ENCODE measurements at regions not wholly inside any gene's neighbourhood (a gene's known extent, or its start where the extent isn't known, plus 50 kb on each side); places are given as distances from the start of the nearest gene placed in this dataset.
A peak's percentile ranks its signal among the peaks of the same experiment; 100 is the strongest.

DNA sequence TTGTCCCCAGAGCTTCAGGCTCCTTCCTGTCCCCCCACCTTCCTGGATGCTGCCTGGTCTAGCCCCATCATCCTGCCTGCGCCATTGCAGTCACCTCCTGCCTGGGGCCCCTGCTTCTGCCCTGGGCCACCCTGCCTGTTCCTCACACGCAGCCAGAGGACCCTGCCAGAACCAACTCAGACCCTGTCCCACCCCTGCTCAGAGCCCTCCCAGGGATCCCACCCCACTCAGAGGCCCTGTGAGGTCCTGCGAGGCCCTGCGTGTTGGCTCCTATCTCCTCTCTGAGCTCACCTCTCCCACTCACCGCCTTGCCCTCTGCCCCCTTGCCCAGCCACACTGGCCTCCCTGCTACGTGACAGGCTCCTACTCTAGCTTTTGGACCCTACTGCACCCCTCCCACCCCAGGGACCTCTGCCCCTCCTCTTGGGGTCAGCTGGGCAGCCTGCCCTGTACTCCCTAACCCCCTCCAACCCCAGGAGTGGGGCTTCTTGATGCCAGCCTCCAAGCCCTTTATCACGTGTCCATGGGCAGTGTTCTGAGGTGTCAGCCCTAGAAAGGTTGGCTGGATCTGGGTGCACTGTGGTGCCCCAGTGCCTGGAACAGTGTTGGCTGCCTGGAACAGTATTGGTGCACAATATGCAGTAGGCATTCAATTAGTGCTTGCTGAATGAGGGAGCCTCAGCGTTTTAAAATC lies 68.3 kb downstream of the CEBPB start:
- intact Hi-C loops (cut with micrococcal nuclease): no loop called here
- Histone ChIP-seq H3K9me3 (ENCODE audit: control insufficient read depth in 2 of 3, low read length in 3 of 3) (no peaks in the 10 kb centered on the region), H3K36me3 (ENCODE audit: control insufficient read depth in 2 of 3, insufficient read depth in 3 of 3, low read length in 3 of 3) (no peaks in the 10 kb centered on the region), H3K27ac (ENCODE audit: low read depth, low read length) (no peak overlapping the region), H3K4me1 (ENCODE audit: control insufficient read depth in 2 of 2, insufficient read depth in 2 of 2, low read length in 2 of 2) (no peaks in the 10 kb centered on the region), H3K27me3 (ENCODE audit: control insufficient read depth in 2 of 2, insufficient read depth in 2 of 2, low read length in 2 of 2) (no peaks in the 10 kb centered on the region), H3K4me3 (ENCODE audit: low read length) (no peak overlapping the region)
- POLR2A ChIA-PET: no interaction called here
- ATAC-seq (no peak), DNase-seq (no peak)
- peaks cover 0 to 1% (median 0%) of the 10 kb centered on the region in 11 donors for H3K9me3 Mint-ChIP-seq
- H3K27ac Mint-ChIP-seq: no peak overlapping the region
- no peak overlapping the region for H3K4me3 Mint-ChIP-seq
- peaks cover 0 to 11% (median 0%) of the 10 kb centered on the region in 5 donors for H3K27me3 Mint-ChIP-seq
- CTCF ChIA-PET: no interaction called here
- peaks cover 0 to 5% (median 0%) of the 10 kb centered on the region in 5 donors for H3K36me3 Mint-ChIP-seq
- H3K4me1 Mint-ChIP-seq: peaks cover 0 to 22% (median 4%) of the 10 kb centered on the region in 7 donors

DNA sequence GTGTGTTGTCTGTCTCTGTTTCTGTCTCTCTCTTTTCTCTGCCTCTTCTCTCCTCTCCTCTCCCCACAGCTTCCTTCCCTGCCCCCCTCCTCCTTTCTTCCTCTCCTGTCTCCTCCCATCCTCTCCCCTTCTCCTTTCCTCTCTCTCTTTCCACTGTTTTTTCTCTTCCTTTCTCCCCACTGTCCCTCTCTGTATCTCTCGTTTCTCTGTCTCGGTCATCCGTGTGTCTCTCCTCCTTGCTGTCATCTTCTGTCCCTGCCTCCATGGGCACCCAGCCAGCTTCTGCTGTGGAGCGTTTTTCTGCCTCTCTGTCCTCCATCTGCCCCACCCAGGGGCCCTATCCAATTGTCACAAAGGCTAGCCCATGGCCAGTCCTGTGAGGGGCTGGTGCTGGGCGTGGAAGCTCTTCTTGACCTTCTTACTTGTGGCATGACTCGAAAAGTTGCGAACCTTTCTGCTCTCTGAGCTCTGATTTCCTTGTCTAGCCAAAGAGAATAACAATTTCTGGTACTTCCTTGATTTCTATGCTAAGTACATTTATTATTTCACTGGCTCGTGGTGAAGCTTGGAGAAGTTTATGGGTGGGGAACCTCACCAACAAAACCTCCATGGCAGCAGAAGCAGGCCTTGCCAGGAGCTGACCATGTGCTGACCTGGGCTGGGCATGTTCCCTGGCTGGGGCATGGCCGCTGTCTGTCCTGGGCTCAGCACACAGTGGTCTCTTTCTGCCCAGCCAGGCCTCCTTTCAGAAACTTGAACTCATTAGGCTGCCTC lies 69.3 kb downstream of the CEBPB start:
- peaks cover 0 to 5% (median 0%) of the 10 kb centered on the region in 5 donors for H3K36me3 Mint-ChIP-seq
- no peaks in the 10 kb centered on the region for H3K9me3 ChIP-seq (ENCODE audit: control insufficient read depth in 2 of 3, low read length in 3 of 3)
- CTCF ChIA-PET: interaction anchor here (0.5 kb wide), 1 partner anchor 12 kb away, joined by 3 read pairs; no protein-coding TSS in a partner anchor
- no peak for DNase-seq
- peaks cover 0 to 1% (median 0%) of the 10 kb centered on the region in 11 donors for H3K9me3 Mint-ChIP-seq
- no peak overlapping the region for H3K4me3 ChIP-seq (ENCODE audit: low read length)
- H3K27ac ChIP-seq (ENCODE audit: low read depth, low read length): no peak overlapping the region
- H3K36me3 ChIP-seq (ENCODE audit: control insufficient read depth in 2 of 3, insufficient read depth in 3 of 3, low read length in 3 of 3): no peaks in the 10 kb centered on the region
- no peak overlapping the region for H3K4me3 Mint-ChIP-seq
- peaks cover 0 to 22% (median 4%) of the 10 kb centered on the region in 7 donors for H3K4me1 Mint-ChIP-seq
- intact Hi-C loops (cut with micrococcal nuclease): no loop called here
- no peaks in the 10 kb centered on the region for H3K4me1 ChIP-seq (ENCODE audit: control insufficient read depth in 2 of 2, insufficient read depth in 2 of 2, low read length in 2 of 2)
- H3K27ac Mint-ChIP-seq: peak overlapping the region in 2 of 9 donors; percentile 47 to 74
- H3K27me3 ChIP-seq (ENCODE audit: control insufficient read depth in 2 of 2, insufficient read depth in 2 of 2, low read length in 2 of 2): no peaks in the 10 kb centered on the region
- POLR2A ChIA-PET: no interaction called here
- peaks cover 0 to 8% (median 0%) of the 10 kb centered on the region in 5 donors for H3K27me3 Mint-ChIP-seq
- ATAC-seq: peak; percentile 58

DNA sequence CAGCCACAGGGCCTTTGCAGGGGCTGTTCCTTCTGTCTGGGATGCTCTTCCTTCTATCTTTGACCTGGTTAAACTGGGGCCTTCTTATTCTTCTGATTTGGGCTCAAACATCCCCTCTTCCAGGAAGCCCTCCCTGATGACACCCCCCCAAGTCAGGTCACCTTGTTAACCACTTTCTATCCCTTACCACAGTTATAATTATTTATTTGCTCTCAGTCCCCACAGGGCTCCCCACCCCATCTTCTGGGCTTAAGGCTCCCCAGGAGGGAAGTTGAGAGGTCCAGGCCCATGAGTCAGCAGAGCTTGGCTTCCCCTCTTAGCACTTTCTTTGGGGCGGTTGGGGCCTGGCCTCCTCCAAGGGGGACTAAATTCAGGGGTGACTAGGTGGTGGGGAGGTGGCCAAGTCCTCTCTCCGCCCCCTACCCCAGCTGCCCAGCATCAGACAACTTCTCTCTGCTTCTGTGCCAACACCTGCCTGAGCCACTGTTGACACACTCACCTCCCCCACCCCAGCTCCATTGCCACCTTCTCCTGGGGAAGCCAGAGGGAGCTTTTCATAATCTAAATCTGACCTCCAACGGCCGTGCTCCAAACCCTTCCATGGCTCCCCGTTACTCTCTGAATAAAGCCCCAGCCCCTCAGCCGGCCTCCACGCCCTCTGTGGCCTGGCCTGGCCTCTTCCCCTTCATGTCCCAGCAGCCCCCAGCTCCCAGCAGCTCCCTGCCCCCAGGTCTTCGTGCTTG lies 70.0 kb downstream of the CEBPB start:
- peaks cover 0 to 3% (median 0%) of the 10 kb centered on the region in 5 donors for H3K27me3 Mint-ChIP-seq
- no peaks in the 10 kb centered on the region for H3K36me3 ChIP-seq (ENCODE audit: control insufficient read depth in 2 of 3, insufficient read depth in 3 of 3, low read length in 3 of 3)
- H3K4me1 ChIP-seq (ENCODE audit: control insufficient read depth in 2 of 2, insufficient read depth in 2 of 2, low read length in 2 of 2): no peaks in the 10 kb centered on the region
- no peaks in the 10 kb centered on the region for H3K27me3 ChIP-seq (ENCODE audit: control insufficient read depth in 2 of 2, insufficient read depth in 2 of 2, low read length in 2 of 2)
- intact Hi-C loops (cut with micrococcal nuclease): no loop called here
- CTCF ChIA-PET: no interaction called here
- DNase-seq: no peak
- H3K27ac ChIP-seq (ENCODE audit: low read depth, low read length): no peak overlapping the region
- H3K9me3 Mint-ChIP-seq: peaks cover 0 to 1% (median 0%) of the 10 kb centered on the region in 11 donors
- H3K4me1 Mint-ChIP-seq: peaks cover 0 to 24% (median 4%) of the 10 kb centered on the region in 7 donors
- peak overlapping the region in 3 of 9 donors; percentile 2 to 74 (median 66) for H3K27ac Mint-ChIP-seq
- H3K4me3 Mint-ChIP-seq: no peak overlapping the region
- POLR2A ChIA-PET: no interaction called here
- H3K9me3 ChIP-seq (ENCODE audit: control insufficient read depth in 2 of 3, low read length in 3 of 3): no peaks in the 10 kb centered on the region
- ATAC-seq: peak; percentile 81
- H3K36me3 Mint-ChIP-seq: peaks cover 0 to 5% (median 0%) of the 10 kb centered on the region in 5 donors
- H3K4me3 ChIP-seq (ENCODE audit: low read length): no peak overlapping the region

DNA sequence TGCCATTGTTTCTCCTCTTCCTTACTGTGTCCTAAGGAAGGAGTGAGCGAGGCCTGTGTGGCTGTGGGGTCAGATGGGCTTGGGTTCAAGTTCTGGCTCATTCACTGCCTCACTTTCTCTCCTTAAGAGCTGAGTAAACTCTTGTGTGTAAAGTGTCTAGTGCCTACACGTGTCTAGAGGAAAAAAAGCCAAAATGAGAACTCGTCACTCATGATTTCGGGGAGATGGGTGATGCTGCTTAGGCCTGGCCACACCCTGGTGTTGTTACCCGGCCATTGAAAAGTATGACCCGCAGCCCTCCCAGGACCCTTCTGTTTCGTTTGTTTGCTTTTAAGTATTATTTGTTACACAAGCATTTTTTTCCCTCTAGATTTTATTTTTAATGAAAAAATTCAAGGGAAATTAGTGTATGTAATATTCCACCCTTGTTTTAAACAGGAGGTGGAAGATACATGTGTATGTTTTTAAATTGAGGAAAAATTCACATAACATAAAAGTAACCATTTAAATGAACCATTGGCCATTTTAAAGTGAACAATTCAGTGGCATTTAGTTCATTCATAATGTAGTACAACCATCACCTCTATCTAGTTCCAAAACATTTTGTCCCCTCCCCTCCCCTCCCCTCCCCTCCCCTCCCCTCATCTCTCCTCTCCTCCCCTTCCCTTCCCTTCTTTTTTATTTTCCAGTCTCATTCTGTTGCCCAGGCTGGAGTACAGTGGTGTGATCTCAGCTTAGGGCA lies 71.0 kb downstream of the CEBPB start:
- CTCF ChIA-PET: no interaction called here
- peak; percentile 52 for ATAC-seq
- Mint-ChIP-seq H3K36me3 (peaks cover 0 to 5% (median 0%) of the 10 kb centered on the region in 5 donors), H3K27me3 (no peaks in the 10 kb centered on the region), H3K9me3 (peaks cover 0 to 1% (median 0%) of the 10 kb centered on the region in 11 donors), H3K27ac (peak overlapping the region in 2 of 9 donors; percentile 53 to 66), H3K4me3 (no peak overlapping the region), H3K4me1 (peaks cover 0 to 31% (median 4%) of the 10 kb centered on the region in 7 donors)
- no peaks in the 10 kb centered on the region for H3K27me3 ChIP-seq (ENCODE audit: control insufficient read depth in 2 of 2, insufficient read depth in 2 of 2, low read length in 2 of 2)
- H3K4me1 ChIP-seq (ENCODE audit: control insufficient read depth in 2 of 2, insufficient read depth in 2 of 2, low read length in 2 of 2): no peaks in the 10 kb centered on the region
- POLR2A ChIA-PET: no interaction called here
- no peak overlapping the region for H3K27ac ChIP-seq (ENCODE audit: low read depth, low read length)
- intact Hi-C loops (cut with micrococcal nuclease): no loop called here
- DNase-seq: no peak
- no peak overlapping the region for H3K4me3 ChIP-seq (ENCODE audit: low read length)
- no peaks in the 10 kb centered on the region for H3K36me3 ChIP-seq (ENCODE audit: control insufficient read depth in 2 of 3, insufficient read depth in 3 of 3, low read length in 3 of 3)
- no peaks in the 10 kb centered on the region for H3K9me3 ChIP-seq (ENCODE audit: control insufficient read depth in 2 of 3, low read length in 3 of 3)

DNA sequence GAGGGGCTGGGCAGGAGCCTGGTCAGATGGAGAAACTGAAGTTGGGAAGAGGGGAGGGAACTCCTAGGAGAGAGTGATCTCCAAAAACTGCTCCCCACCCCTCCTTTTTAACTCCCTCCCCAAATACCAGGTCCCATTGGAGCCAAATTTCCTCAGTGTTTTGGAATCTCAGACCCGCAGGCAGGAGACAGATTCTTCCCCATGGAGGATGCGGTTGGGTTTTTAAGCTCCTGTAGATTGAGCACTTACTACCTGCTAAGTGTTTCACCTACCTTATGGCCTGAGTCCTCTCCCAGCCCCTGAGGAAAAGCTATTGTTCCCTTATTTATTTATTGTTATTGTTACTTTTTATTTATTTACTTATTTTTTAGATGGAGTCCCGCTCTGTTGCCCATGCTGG lies 73.2 kb downstream of the CEBPB start:
- no peaks in the 10 kb centered on the region for H3K27me3 Mint-ChIP-seq
- no peak overlapping the region for H3K4me3 Mint-ChIP-seq
- POLR2A ChIA-PET: no interaction called here
- H3K9me3 Mint-ChIP-seq: peaks cover 0 to 1% (median 0%) of the 10 kb centered on the region in 11 donors
- no peak for DNase-seq
- Histone ChIP-seq H3K27ac (ENCODE audit: low read depth, low read length) (no peak overlapping the region), H3K4me3 (ENCODE audit: low read length) (no peak overlapping the region), H3K27me3 (ENCODE audit: control insufficient read depth in 2 of 2, insufficient read depth in 2 of 2, low read length in 2 of 2) (no peaks in the 10 kb centered on the region), H3K9me3 (ENCODE audit: control insufficient read depth in 2 of 3, low read length in 3 of 3) (no peaks in the 10 kb centered on the region), H3K4me1 (ENCODE audit: control insufficient read depth in 2 of 2, insufficient read depth in 2 of 2, low read length in 2 of 2) (no peaks in the 10 kb centered on the region), H3K36me3 (ENCODE audit: control insufficient read depth in 2 of 3, insufficient read depth in 3 of 3, low read length in 3 of 3) (no peaks in the 10 kb centered on the region)
- intact Hi-C loops (cut with micrococcal nuclease): no loop called here
- H3K36me3 Mint-ChIP-seq: no peaks in the 10 kb centered on the region
- ATAC-seq: no peak
- H3K4me1 Mint-ChIP-seq: peaks cover 0 to 31% (median 4%) of the 10 kb centered on the region in 7 donors
- CTCF ChIA-PET: no interaction called here
- H3K27ac Mint-ChIP-seq: no peak overlapping the region

DNA sequence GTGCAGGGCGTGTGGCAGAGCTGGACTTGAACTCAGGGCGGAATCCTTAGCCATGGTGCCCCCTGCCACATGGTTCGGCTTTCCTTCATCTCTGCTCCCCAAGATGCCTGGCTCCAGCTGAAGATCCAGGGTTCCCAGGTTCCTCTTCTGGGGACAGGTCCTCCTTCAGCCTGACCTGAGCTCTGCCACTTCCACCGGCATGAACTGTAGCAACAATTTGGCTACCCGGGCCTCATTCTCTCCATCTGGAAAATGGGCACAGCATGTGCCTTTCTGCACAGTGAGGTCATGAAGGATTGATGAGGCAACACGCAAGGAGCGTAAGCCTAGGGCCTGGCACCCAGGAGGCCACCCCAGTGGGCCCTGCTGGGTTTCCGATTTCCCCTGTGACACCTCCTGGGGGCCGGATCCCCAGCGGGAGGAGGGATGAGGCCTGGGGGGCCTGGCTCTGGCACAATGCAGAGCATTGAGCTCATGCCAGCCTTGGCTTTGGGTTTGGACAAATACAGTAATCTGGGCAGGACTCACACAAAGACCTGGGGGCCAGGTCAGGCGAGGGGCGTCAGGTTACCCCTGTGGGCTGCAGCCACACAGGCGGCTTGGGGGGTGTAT lies 74.0 kb downstream of the CEBPB start:
- no peaks in the 10 kb centered on the region for H3K4me1 ChIP-seq (ENCODE audit: control insufficient read depth in 2 of 2, insufficient read depth in 2 of 2, low read length in 2 of 2)
- no peak overlapping the region for H3K27ac ChIP-seq (ENCODE audit: low read depth, low read length)
- Mint-ChIP-seq H3K36me3 (no peaks in the 10 kb centered on the region), H3K9me3 (no peaks in the 10 kb centered on the region), H3K27ac (no peak overlapping the region), H3K4me1 (peaks cover 0 to 26% (median 4%) of the 10 kb centered on the region in 7 donors), H3K4me3 (no peak overlapping the region), H3K27me3 (peaks cover 0 to 3% (median 0%) of the 10 kb centered on the region in 5 donors)
- DNase-seq (no peak), ATAC-seq (no peak)
- intact Hi-C loops (cut with micrococcal nuclease): no loop called here
- no peaks in the 10 kb centered on the region for H3K27me3 ChIP-seq (ENCODE audit: control insufficient read depth in 2 of 2, insufficient read depth in 2 of 2, low read length in 2 of 2)
- H3K36me3 ChIP-seq (ENCODE audit: control insufficient read depth in 2 of 3, insufficient read depth in 3 of 3, low read length in 3 of 3): no peaks in the 10 kb centered on the region
- no peak overlapping the region for H3K4me3 ChIP-seq (ENCODE audit: low read length)
- POLR2A ChIA-PET: no interaction called here
- H3K9me3 ChIP-seq (ENCODE audit: control insufficient read depth in 2 of 3, low read length in 3 of 3): no peaks in the 10 kb centered on the region
- CTCF ChIA-PET: no interaction called here
